GM18858 (cell line): ENCODE measurements at regions not wholly inside any gene's neighbourhood (a gene's known extent, or its start where the extent isn't known, plus 50 kb on each side); places are given as distances from the start of the nearest gene placed in this dataset.

ENCODE experiments used
- ATAC-seq: cut with Tn5 transposase; IDR thresholded peaks from one replicate; pipeline ENCODE4 v1.9.1; 2021; ENCODE audit not compliant: unreplicated experiment

- no peak for ATAC-seq
These were observed 310.1 kb downstream of the PRL start for GRCh38 chr6:21986703-21987102.

- peak; percentile 90 for ATAC-seq
These were observed 309.3 kb downstream of the PRL start for GRCh38 chr6:21987501-21987957.

GRCh38 chr6:21990577-21990976 is 306.3 kb downstream of the PRL start:
- no peak for ATAC-seq

- ATAC-seq, result no peak
These were observed 304.5 kb downstream of the PRL start for GRCh38 chr6:21992178-21992967.

- no peak for ATAC-seq
These were observed 303.0 kb downstream of the PRL start for GRCh38 chr6:21993841-21994240.

GRCh38 chr6:21994821-21995220 is 302.0 kb downstream of the PRL start:
- no peak for ATAC-seq

- ATAC-seq, result no peak
These were observed 301.5 kb downstream of the PRL start for GRCh38 chr6:21995318-21995717.

GRCh38 chr6:21996425-21997118 is 300.3 kb downstream of the PRL start:
- no peak for ATAC-seq

- no peak for ATAC-seq
These were observed 299.5 kb downstream of the PRL start for GRCh38 chr6:21997119-21998037.

GRCh38 chr6:21998582-21998981 is 298.3 kb downstream of the PRL start:
- no peak for ATAC-seq

- ATAC-seq, result no peak
These were observed 297.8 kb downstream of the PRL start for GRCh38 chr6:21999012-21999528.

GRCh38 chr6:21999741-22000140 is 297.1 kb downstream of the PRL start:
- ATAC-seq, result no peak

GRCh38 chr6:22001396-22002027 is 295.3 kb downstream of the PRL start:
- ATAC-seq, result no peak

GRCh38 chr6:22003287-22003686 is 293.5 kb downstream of the PRL start:
- ATAC-seq, result no peak

- ATAC-seq, result no peak
These were observed 290.0 kb downstream of the PRL start for GRCh38 chr6:22006795-22007194.

GRCh38 chr6:22007469-22007868 is 289.4 kb downstream of the PRL start:
- ATAC-seq, result no peak

- no peak for ATAC-seq
These were observed 288.5 kb downstream of the PRL start for GRCh38 chr6:22008248-22008836.

GRCh38 chr6:22010102-22010501 is 286.7 kb downstream of the PRL start:
- no peak for ATAC-seq

- no peak for ATAC-seq
These were observed 281.6 kb downstream of the PRL start for GRCh38 chr6:22015216-22015615.

GRCh38 chr6:22015944-22016343 is 280.9 kb downstream of the PRL start:
- ATAC-seq, result no peak
